GM18907 (cell line): ENCODE measurements at regions not wholly inside any gene's neighbourhood (a gene's known extent, or its start where the extent isn't known, plus 50 kb on each side); places are given as distances from the start of the nearest gene placed in this dataset.
"Not testable (repeated sequence)": the region's sequence is repeated elsewhere in the genome, so short reads cannot be mapped to it uniquely, and the experiment has no call there.

Source experiments
- ATAC-seq: cut with Tn5 transposase; IDR thresholded peaks from one replicate; pipeline ENCODE4 v1.9.1; 2021; ENCODE audit warnings: mild to moderate bottlenecking, moderate library complexity; ENCODE audit not compliant: unreplicated experiment

GRCh38 chr6:94557207-94557606, 1020.1 kb upstream of the MANEA start:
- not testable (repeated sequence) for ATAC-seq

GRCh38 chr6:94548201-94548600, 1029.1 kb upstream of the MANEA start:
- ATAC-seq = no peak

- ATAC-seq = no peak
Observed at GRCh38 chr6:94535798-94536197, 1041.5 kb upstream of the MANEA start.

- no peak for ATAC-seq
Observed at GRCh38 chr6:94511502-94512088, 1065.7 kb upstream of the MANEA start.

- no peak for ATAC-seq
Observed at GRCh38 chr6:94510877-94511276, 1066.5 kb upstream of the MANEA start.

- ATAC-seq = no peak
Observed at GRCh38 chr6:94501516-94501915, 1075.8 kb upstream of the MANEA start.

GRCh38 chr6:94498099-94498498, 1078.7 kb upstream of the EPHA7 start:
- no peak for ATAC-seq

GRCh38 chr6:94494500-94494899, 1075.1 kb upstream of the EPHA7 start:
- no peak for ATAC-seq

GRCh38 chr6:94487371-94487770, 1068.0 kb upstream of the EPHA7 start:
- no peak for ATAC-seq

- ATAC-seq = no peak
Observed at GRCh38 chr6:94478133-94479005, 1059.0 kb upstream of the EPHA7 start.

GRCh38 chr6:94468830-94469229, 1049.5 kb upstream of the EPHA7 start:
- no peak for ATAC-seq

- ATAC-seq = no peak
Observed at GRCh38 chr6:94464018-94464510, 1044.7 kb upstream of the EPHA7 start.

- ATAC-seq = no peak
Observed at GRCh38 chr6:94463306-94463705, 1043.9 kb upstream of the EPHA7 start.

- no peak for ATAC-seq
Observed at GRCh38 chr6:94462231-94462630, 1042.9 kb upstream of the EPHA7 start.

- no peak for ATAC-seq
Observed at GRCh38 chr6:94456266-94456665, 1036.9 kb upstream of the EPHA7 start.

- ATAC-seq = no peak
Observed at GRCh38 chr6:94454231-94454630, 1034.9 kb upstream of the EPHA7 start.

GRCh38 chr6:94446120-94446519, 1026.8 kb upstream of the EPHA7 start:
- no peak for ATAC-seq

- ATAC-seq = no peak
Observed at GRCh38 chr6:94443701-94444100, 1024.3 kb upstream of the EPHA7 start.

GRCh38 chr6:94424692-94425091, 1005.3 kb upstream of the EPHA7 start:
- no peak for ATAC-seq

GRCh38 chr6:94417363-94417762, 998.0 kb upstream of the EPHA7 start:
- ATAC-seq = no peak

GRCh38 chr6:94414041-94414440, 994.7 kb upstream of the EPHA7 start:
- ATAC-seq = no peak

GRCh38 chr6:94401311-94401710, 982.0 kb upstream of the EPHA7 start:
- no peak for ATAC-seq
